Calu3 (cell line): ENCODE measurements at regions not wholly inside any gene's neighbourhood (a gene's known extent, or its start where the extent isn't known, plus 50 kb on each side); places are given as distances from the start of the nearest gene placed in this dataset.

ENCODE experiments used
- BruUV-seq: library from RNA; stranded (reverse); fragments of 400-500 nt; replicated peaks from 2 replicates; lab custom pipeline; 2021; lab: Mats Ljungman, UMichigan
- CTCF ChIA-PET: fragments of 300-600 bp; sonication (Branson Sonifier 250); formaldehyde crosslinking; loops from one replicate; lab custom pipeline; 2022; ENCODE audit warnings: antibody characterized with exemption; lab: Charles Lee
- DNase-seq: peaks from one replicate; pipeline ENCODE4 v3.0.0; 2022
- H3K27ac Mint-ChIP-seq: one replicate; pipeline ENCODE4 v1.8.0; 2022; ENCODE audit warnings: mixed read lengths; ENCODE audit not compliant: unreplicated experiment
- H3K27me3 Mint-ChIP-seq: one replicate; pipeline ENCODE4 v1.8.0; 2022; ENCODE audit warnings: mixed read lengths; ENCODE audit not compliant: unreplicated experiment
- H3K36me3 Mint-ChIP-seq: one replicate; pipeline ENCODE4 v1.8.0; 2022; ENCODE audit warnings: mild to moderate bottlenecking, moderate library complexity, mixed read lengths; ENCODE audit not compliant: insufficient read depth, unreplicated experiment
- H3K4me1 Mint-ChIP-seq: one replicate; pipeline ENCODE4 v1.8.0; 2022; ENCODE audit warnings: mild to moderate bottlenecking, low read depth, mixed read lengths; ENCODE audit not compliant: unreplicated experiment
- H3K4me3 Mint-ChIP-seq: one replicate; pipeline ENCODE4 v1.8.0; 2022; ENCODE audit warnings: mild to moderate bottlenecking, low read depth, moderate library complexity, mixed read lengths; ENCODE audit not compliant: unreplicated experiment
- H3K9me3 Mint-ChIP-seq: one replicate; pipeline ENCODE4 v1.8.0; 2022; ENCODE audit warnings: low read depth, mixed read lengths; ENCODE audit not compliant: unreplicated experiment
- intact Hi-C: fragments of 100-400 bp; cut with micrococcal nuclease; formaldehyde crosslinking; loops from one replicate; pipeline ENCODE4 v1.10.0; 2022; ENCODE audit not compliant: unreplicated experiment
- TF ChIP-seq, protein P1 (sequence below): fragments of 200-600 bp; IDR thresholded peaks from one replicate; pipeline ENCODE4 v1.8.0; 2022; ENCODE audit warnings: antibody characterized with exemption; ENCODE audit not compliant: unreplicated experiment

DNA sequence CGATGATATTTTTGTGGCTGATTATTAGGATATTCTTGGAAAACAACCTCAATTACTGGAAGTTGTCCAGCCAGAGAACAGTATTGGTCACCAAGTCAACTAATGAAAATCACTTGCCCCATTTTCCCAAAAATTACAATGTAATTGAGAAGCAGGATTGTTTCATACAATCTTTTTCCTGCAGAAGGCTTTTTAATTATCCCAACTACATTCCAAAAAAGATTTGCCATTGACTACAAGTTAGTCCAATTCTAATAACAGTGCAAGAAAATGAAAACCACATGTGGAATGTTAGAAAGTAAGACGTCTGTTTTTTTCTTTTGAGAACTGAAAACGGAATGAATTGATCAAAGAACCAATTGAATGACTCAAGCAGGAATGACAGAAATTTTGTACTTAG, 1195.8 kb downstream of the SORCS1 start:
- CTCF ChIA-PET: no interaction called here
- Mint-ChIP-seq H3K27me3 (no peaks in the 10 kb centered on the region), H3K27ac (no peak overlapping the region), H3K9me3 (no peaks in the 10 kb centered on the region), H3K4me3 (no peak overlapping the region), H3K36me3 (no peaks in the 10 kb centered on the region), H3K4me1 (no peaks in the 10 kb centered on the region)
- intact Hi-C loops: no loop called here
- BruUV-seq: no TSS peak
- DNase-seq: no peak
- TF ChIP-seq, protein P1, sequence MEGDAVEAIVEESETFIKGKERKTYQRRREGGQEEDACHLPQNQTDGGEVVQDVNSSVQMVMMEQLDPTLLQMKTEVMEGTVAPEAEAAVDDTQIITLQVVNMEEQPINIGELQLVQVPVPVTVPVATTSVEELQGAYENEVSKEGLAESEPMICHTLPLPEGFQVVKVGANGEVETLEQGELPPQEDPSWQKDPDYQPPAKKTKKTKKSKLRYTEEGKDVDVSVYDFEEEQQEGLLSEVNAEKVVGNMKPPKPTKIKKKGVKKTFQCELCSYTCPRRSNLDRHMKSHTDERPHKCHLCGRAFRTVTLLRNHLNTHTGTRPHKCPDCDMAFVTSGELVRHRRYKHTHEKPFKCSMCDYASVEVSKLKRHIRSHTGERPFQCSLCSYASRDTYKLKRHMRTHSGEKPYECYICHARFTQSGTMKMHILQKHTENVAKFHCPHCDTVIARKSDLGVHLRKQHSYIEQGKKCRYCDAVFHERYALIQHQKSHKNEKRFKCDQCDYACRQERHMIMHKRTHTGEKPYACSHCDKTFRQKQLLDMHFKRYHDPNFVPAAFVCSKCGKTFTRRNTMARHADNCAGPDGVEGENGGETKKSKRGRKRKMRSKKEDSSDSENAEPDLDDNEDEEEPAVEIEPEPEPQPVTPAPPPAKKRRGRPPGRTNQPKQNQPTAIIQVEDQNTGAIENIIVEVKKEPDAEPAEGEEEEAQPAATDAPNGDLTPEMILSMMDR: no peak

DNA sequence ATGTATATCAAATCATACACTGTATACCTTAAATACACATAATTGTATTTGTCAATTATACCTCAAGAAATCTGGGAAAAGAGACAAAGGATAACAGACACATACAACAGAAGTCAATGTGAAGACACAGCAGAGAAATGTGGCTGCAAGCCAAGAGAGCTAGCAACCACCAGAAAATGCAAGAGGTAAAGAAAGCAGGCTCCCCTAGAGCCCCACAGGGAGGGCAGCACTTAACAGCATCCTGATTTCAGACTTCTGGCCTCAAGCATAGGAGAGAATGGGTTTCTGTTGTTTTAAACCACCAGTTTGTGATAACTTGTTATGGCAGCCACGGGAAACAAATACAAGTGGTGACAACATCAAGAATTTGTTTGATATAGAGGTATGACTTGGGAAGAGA, 1197.2 kb downstream of the SORCS1 start:
- Mint-ChIP-seq H3K36me3 (no peaks in the 10 kb centered on the region), H3K27ac (no peak overlapping the region), H3K4me1 (no peaks in the 10 kb centered on the region), H3K27me3 (no peaks in the 10 kb centered on the region), H3K4me3 (no peak overlapping the region), H3K9me3 (no peaks in the 10 kb centered on the region)
- no TSS peak for BruUV-seq
- no peak for DNase-seq
- intact Hi-C loops: no loop called here
- CTCF ChIA-PET: no interaction called here
- TF ChIP-seq, protein P1: no peak

DNA sequence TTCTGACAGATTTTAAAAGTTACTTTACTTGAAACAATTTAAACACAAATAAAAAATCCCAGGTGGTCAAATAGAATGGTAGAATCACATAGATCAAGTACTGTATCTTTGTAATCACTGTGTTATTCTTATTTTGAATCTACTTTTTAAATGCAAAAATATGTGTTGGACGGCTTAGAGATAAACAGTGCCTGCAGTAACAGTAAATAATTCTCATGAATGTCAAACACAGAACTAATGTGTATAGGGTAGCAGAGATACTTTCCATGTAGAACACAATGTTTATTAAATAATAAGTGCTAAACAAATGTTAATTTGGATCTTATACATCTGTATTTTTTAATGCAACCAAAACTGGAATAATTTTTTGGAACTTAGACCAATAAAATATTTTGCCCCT, 1199.4 kb downstream of the SORCS1 start:
- H3K9me3 Mint-ChIP-seq: peaks cover 2% of the 10 kb centered on the region
- intact Hi-C loops: no loop called here
- H3K36me3 Mint-ChIP-seq: no peaks in the 10 kb centered on the region
- H3K4me1 Mint-ChIP-seq: no peaks in the 10 kb centered on the region
- TF ChIP-seq, protein P1: no peak
- no peak for DNase-seq
- BruUV-seq: no TSS peak
- no peaks in the 10 kb centered on the region for H3K27me3 Mint-ChIP-seq
- no peak overlapping the region for H3K27ac Mint-ChIP-seq
- CTCF ChIA-PET: no interaction called here
- no peak overlapping the region for H3K4me3 Mint-ChIP-seq

DNA sequence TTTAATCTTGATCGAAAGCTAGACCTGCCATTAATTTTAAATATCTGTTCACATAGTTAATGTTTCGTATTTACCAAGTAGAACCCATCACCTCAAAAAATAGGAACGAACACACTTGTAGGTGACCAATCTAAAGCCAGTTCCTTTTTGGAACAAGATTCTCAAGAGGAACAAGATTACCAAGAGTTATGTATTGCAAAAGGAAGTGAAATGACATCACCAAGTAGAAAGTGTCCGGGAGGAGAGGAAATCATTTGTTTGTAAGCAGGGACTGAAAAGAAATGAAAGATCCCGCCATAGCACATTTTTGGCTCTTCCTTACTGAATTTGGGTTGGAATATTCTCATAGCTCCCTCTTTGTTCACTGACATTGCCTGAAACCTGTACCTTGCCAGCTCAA, 1200.5 kb downstream of the SORCS1 start:
- CTCF ChIA-PET: no interaction called here

More for the DNA sequence above, 1200.5 kb downstream of the SORCS1 start:
- TF ChIP-seq, protein P1: no peak
- BruUV-seq: no TSS peak
- Mint-ChIP-seq H3K36me3 (no peaks in the 10 kb centered on the region), H3K9me3 (peaks cover 5% of the 10 kb centered on the region), H3K4me3 (no peak overlapping the region), H3K4me1 (no peaks in the 10 kb centered on the region), H3K27me3 (no peaks in the 10 kb centered on the region), H3K27ac (no peak overlapping the region)
- no peak for DNase-seq
- intact Hi-C loops: no loop called here
